ENCODE measurements at regions not wholly inside any gene's neighbourhood (a gene's known extent, or its start where the extent isn't known, plus 50 kb on each side); places are given as distances from the start of the nearest gene placed in this dataset.

DNA sequence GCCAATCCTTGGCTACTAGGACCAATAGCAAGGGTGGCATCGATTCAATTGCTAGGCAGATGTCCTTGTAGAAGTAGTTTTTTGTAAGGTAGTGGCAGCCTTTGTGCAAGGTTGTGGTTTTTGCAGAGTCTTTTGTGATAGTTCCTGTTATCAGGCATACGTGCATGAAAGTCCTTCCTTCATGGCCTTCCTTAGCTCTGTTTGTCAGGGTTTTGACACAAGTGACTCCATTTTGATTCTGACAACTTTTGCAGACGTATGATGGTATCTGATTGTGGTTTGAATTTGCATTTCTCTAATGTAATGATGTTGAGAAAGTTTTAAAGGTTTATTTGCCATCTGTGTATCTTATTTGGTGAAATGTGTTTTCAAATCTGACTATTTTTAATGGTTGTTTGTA is 71.8 kb upstream of the SYPL1 start:
- H3K27ac Mint-ChIP-seq: no peak overlapping the region
- peaks cover 19% of the 10 kb centered on the region for H3K9me3 Mint-ChIP-seq
- no peaks in the 10 kb centered on the region for H3K27me3 Mint-ChIP-seq (ENCODE audit: low read depth)
- no peaks in the 10 kb centered on the region for H3K36me3 Mint-ChIP-seq
- no peaks in the 10 kb centered on the region for H3K4me1 Mint-ChIP-seq
- no peak for DNase-seq (ENCODE audit: low spot score in 2 of 2, unreplicated experiment in 2 of 2)
- H3K4me3 Mint-ChIP-seq: no peak overlapping the region
- TF ChIP-seq, protein P1, sequence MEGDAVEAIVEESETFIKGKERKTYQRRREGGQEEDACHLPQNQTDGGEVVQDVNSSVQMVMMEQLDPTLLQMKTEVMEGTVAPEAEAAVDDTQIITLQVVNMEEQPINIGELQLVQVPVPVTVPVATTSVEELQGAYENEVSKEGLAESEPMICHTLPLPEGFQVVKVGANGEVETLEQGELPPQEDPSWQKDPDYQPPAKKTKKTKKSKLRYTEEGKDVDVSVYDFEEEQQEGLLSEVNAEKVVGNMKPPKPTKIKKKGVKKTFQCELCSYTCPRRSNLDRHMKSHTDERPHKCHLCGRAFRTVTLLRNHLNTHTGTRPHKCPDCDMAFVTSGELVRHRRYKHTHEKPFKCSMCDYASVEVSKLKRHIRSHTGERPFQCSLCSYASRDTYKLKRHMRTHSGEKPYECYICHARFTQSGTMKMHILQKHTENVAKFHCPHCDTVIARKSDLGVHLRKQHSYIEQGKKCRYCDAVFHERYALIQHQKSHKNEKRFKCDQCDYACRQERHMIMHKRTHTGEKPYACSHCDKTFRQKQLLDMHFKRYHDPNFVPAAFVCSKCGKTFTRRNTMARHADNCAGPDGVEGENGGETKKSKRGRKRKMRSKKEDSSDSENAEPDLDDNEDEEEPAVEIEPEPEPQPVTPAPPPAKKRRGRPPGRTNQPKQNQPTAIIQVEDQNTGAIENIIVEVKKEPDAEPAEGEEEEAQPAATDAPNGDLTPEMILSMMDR (IDR thresholded peaks at IDR 0.05; ENCODE audit: unreplicated experiment): no peak

- H3K27ac Mint-ChIP-seq: no peak overlapping the region
- TF ChIP-seq, protein P1 (IDR thresholded peaks at IDR 0.05; ENCODE audit: unreplicated experiment): no peak
- H3K4me3 Mint-ChIP-seq: no peak overlapping the region
- no peak for DNase-seq (ENCODE audit: low spot score in 2 of 2, unreplicated experiment in 2 of 2)
- no peaks in the 10 kb centered on the region for H3K27me3 Mint-ChIP-seq (ENCODE audit: low read depth)
- no peaks in the 10 kb centered on the region for H3K4me1 Mint-ChIP-seq
- no peaks in the 10 kb centered on the region for H3K36me3 Mint-ChIP-seq
- H3K9me3 Mint-ChIP-seq: peaks cover 19% of the 10 kb centered on the region
Observed at GRCh38 chr7:106182904-106183303, 70.8 kb upstream of the SYPL1 start.

DNA sequence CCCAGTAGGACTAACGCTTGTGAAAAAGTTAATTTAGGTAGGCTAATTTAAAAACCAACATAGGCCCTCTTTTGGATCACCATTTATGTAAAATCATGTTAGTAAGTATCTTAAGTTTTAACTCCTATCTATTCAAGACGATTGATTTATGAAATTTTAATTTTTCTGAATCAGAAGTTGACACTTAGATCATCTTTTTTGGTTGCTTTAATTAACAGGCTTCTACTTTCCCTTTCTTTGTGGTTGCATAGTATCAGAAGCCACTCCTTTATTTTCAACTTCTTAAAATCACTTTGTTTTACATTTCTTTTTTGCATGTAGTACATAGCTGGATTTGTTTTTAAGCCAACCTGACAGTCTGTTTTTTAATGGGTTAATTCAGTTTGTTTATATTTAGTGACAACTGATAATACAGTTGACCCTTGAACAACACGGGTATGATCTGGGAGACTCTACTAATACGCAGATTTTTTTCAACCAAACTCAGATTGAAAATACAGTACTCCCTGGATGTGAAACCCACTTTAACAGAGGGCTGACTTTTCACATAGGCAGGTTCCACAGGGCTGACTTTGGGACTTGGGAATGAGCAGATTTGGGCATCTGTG is 69.7 kb upstream of the SYPL1 start:
- DNase-seq (ENCODE audit: low spot score in 2 of 2, unreplicated experiment in 2 of 2): no peak
- no peak overlapping the region for H3K27ac Mint-ChIP-seq
- TF ChIP-seq, protein P1 (IDR thresholded peaks at IDR 0.05; ENCODE audit: unreplicated experiment): no peak
- peaks cover 13% of the 10 kb centered on the region for H3K9me3 Mint-ChIP-seq
- H3K4me1 Mint-ChIP-seq: peaks cover 4% of the 10 kb centered on the region
- no peaks in the 10 kb centered on the region for H3K36me3 Mint-ChIP-seq
- H3K27me3 Mint-ChIP-seq (ENCODE audit: low read depth): no peaks in the 10 kb centered on the region
- no peak overlapping the region for H3K4me3 Mint-ChIP-seq

DNA sequence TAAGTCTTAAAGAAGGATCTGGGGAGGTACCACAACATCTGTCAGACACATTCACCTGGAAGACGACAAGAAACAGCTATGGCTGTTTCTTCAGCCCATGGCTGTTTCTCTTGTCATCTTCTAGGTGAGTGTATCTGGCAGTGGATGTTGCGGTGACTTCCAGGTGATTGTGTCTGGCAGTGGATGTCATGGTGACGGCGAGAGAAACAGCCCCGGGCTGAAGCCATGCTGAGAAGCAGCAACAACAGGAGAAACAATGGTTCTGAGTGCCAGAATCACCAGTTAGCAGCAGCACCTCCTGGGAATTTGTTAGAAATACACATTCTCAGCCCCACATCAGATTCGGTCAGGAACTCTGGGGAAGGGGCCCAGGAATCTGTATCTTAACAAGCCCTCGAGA is 68.6 kb upstream of the SYPL1 start:
- Mint-ChIP-seq H3K36me3 (no peaks in the 10 kb centered on the region), H3K27me3 (ENCODE audit: low read depth) (peaks cover 8% of the 10 kb centered on the region), H3K4me1 (peaks cover 6% of the 10 kb centered on the region), H3K27ac (no peak overlapping the region), H3K9me3 (peaks cover 7% of the 10 kb centered on the region), H3K4me3 (no peak overlapping the region)
- TF ChIP-seq, protein P1 (IDR thresholded peaks at IDR 0.05; ENCODE audit: unreplicated experiment): no peak
- no peak for DNase-seq (ENCODE audit: low spot score in 2 of 2, unreplicated experiment in 2 of 2)

DNA sequence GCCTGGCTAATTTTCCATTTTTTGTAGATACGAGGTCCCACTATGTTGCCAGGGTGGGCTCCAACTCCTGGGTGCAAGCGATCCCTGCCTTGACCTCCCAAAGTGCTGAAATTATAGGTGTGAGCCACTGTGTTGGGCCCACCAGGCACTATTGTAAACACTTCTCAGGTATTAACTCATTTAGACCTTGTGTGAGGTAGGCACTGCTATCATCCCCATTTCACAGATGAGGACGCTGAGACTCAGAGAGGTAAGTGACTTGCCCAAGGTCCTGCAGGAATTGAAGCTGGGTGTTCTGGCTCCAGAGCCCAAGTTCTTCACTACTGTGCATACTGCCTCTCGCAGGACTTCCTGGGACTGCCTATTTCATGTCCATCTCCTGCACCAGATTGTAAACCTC is 67.1 kb upstream of the SYPL1 start:
- no peak for DNase-seq (ENCODE audit: low spot score in 2 of 2, unreplicated experiment in 2 of 2)
- TF ChIP-seq, protein P1 (IDR thresholded peaks at IDR 0.05; ENCODE audit: unreplicated experiment): no peak
- Mint-ChIP-seq H3K9me3 (peaks cover 6% of the 10 kb centered on the region), H3K36me3 (no peaks in the 10 kb centered on the region), H3K4me1 (peaks cover 6% of the 10 kb centered on the region), H3K4me3 (no peak overlapping the region), H3K27ac (no peak overlapping the region), H3K27me3 (ENCODE audit: low read depth) (peaks cover 12% of the 10 kb centered on the region)
